H1 (cell line): ENCODE measurements at regions not wholly inside any gene's neighbourhood (a gene's known extent, or its start where the extent isn't known, plus 50 kb on each side); places are given as distances from the start of the nearest gene placed in this dataset.

ENCODE experiments used
- POLR2AphosphoS5 ChIP-seq: IDR thresholded peaks from 2 replicates; pipeline ENCODE4 v1.6.1; 2011; ENCODE audit warnings: low read depth, low read length
- TF ChIP-seq, protein P1 (sequence below), 3 experiments: IDR thresholded peaks; 1 replicate in 2 of 3; 2 replicates in 1 of 3; pipeline versions ENCODE4 v1.5.1 to v1.6.1; 2011; ENCODE audit warnings: low read length in 3 of 3, mild to moderate bottlenecking in 3 of 3, inconsistent platforms in 2 of 3, low read depth in 1 of 3, moderate library complexity in 1 of 3; ENCODE audit not compliant: insufficient read depth in 1 of 3; ENCODE audit errors: control extremely low read depth in 1 of 3

- TF ChIP-seq, protein P1, sequence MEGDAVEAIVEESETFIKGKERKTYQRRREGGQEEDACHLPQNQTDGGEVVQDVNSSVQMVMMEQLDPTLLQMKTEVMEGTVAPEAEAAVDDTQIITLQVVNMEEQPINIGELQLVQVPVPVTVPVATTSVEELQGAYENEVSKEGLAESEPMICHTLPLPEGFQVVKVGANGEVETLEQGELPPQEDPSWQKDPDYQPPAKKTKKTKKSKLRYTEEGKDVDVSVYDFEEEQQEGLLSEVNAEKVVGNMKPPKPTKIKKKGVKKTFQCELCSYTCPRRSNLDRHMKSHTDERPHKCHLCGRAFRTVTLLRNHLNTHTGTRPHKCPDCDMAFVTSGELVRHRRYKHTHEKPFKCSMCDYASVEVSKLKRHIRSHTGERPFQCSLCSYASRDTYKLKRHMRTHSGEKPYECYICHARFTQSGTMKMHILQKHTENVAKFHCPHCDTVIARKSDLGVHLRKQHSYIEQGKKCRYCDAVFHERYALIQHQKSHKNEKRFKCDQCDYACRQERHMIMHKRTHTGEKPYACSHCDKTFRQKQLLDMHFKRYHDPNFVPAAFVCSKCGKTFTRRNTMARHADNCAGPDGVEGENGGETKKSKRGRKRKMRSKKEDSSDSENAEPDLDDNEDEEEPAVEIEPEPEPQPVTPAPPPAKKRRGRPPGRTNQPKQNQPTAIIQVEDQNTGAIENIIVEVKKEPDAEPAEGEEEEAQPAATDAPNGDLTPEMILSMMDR (IDR thresholded peaks at IDR 0.05; ENCODE audit: control extremely low read depth in 1 of 3, insufficient read depth in 1 of 3, low read depth in 1 of 3, low read length in 3 of 3): no peak
- TF ChIP-seq POLR2AphosphoS5: no peak
- TF ChIP-seq, all 59 proteins: peak for 0
These were observed 223.3 kb upstream of the TCERG1L start (continued) for GRCh38 chr10:131534836-131535235.
